LNCAP (cell line): ENCODE measurements at regions not wholly inside any gene's neighbourhood (a gene's known extent, or its start where the extent isn't known, plus 50 kb on each side); places are given as distances from the start of the nearest gene placed in this dataset.

Experiments used
- CTCF ChIP-seq: fragments of 450-650 bp; IDR thresholded peaks from 2 replicates; pipeline ENCODE4 v1.5.1; 2017; ENCODE audit warnings: mild to moderate bottlenecking

GRCh38 chr3:67713764-67714469 is 59.5 kb upstream of the SUCLG2 start:
- no peak for TF ChIP-seq CTCF

DNA sequence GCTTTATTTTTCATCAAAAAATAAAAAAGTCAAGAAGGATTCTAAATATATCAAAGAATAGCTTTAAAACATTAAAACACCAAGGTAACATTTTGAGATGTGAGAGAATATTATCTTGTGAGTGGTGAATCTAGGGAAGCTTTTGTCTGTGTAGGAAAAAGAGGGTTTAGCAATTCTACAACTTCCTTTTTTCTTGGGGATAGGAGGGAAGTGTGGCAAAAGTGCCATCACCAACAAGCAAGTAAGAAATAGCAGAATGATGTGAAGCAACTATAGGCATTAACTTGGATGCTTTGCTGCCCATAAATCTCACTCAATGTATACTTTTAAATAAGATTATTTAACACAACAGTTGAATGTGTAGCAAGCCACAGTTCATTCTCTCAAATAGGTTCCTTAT is 57.8 kb upstream of the SUCLG2 start:
- TF ChIP-seq CTCF: no peak

GRCh38 chr3:67710396-67710795 is 56.0 kb upstream of the SUCLG2 start:
- no peak for TF ChIP-seq CTCF

DNA sequence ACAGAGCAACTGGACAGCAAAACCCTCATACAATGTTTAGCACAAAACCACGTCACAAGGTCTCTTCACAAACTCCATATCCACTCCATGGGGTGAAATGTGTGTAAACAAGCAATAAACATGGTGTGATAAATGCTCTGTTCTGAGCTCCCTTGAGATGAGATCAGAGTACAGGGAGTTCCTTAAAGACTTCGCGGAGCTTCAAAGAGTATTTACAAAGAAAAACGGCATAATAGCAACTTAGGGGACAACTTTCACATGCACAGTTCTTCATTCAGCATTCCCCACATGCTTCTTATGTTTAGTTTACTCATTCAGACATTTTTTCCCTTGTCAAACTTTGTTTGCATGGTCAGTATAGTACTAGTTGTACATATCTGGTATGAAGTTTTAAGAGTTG is 52.5 kb upstream of the SUCLG2 start:
- TF ChIP-seq CTCF: no peak

DNA sequence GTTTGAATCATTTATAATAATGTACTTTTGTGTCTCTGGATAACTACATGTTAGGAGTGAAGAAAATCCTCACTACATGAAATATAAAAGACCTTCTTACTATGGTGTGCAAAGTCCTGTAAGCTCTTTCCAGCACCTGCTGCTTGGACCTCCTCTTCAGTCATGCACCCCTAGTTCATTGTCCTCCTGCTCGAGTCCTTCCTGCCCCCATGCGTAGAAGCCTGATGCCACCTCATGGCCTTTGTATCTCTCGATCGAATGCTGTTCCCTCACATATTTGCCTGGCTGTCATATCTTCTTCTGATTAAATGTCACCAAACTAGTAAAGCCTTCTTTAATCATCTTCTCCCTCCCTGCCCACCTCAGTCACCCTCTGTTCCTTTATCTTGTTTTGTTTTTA is 49.9 kb upstream of the SUCLG2 start:
- TF ChIP-seq CTCF: no peak
